SK-N-SH treated with all-trans-retinoic acid at 6 μM for 48 hours (cell line): ENCODE measurements at regions not wholly inside any gene's neighbourhood (a gene's known extent, or its start where the extent isn't known, plus 50 kb on each side); places are given as distances from the start of the nearest gene placed in this dataset.

Source experiments
- BACH2 ChIP-seq: fragments of 250-450 bp; sonication (Bioruptor Pico); IDR thresholded peaks from 2 replicates; pipeline ENCODE4 v1.9.0; 2021; ENCODE audit warnings: mild to moderate bottlenecking, borderline replicate concordance
- ZFP30 ChIP-seq: fragments of 450-650 bp; formaldehyde crosslinking; IDR thresholded peaks from 2 replicates; pipeline ENCODE4 v1.5.0; 2022; ENCODE audit warnings: mild to moderate bottlenecking, moderate library complexity
- ZNF565 ChIP-seq: fragments of 450-650 bp; formaldehyde crosslinking; conservative IDR thresholded peaks from 2 replicates; pipeline ENCODE4 v1.5.0; 2020; ENCODE audit warnings: low read depth, mild to moderate bottlenecking, moderate library complexity
- ZNF8 ChIP-seq: fragments of 450-650 bp; formaldehyde crosslinking; IDR thresholded peaks from 2 replicates; pipeline ENCODE4 v1.5.0; 2020; ENCODE audit warnings: mild to moderate bottlenecking, moderate library complexity
- TF ChIP-seq, protein P1 (sequence below): fragments of 250-450 bp; sonication (Bioruptor Pico); IDR thresholded peaks from 2 replicates; pipeline ENCODE4 v1.8.0; 2021; ENCODE audit warnings: low read depth, mild to moderate bottlenecking, moderate library complexity, borderline replicate concordance

DNA sequence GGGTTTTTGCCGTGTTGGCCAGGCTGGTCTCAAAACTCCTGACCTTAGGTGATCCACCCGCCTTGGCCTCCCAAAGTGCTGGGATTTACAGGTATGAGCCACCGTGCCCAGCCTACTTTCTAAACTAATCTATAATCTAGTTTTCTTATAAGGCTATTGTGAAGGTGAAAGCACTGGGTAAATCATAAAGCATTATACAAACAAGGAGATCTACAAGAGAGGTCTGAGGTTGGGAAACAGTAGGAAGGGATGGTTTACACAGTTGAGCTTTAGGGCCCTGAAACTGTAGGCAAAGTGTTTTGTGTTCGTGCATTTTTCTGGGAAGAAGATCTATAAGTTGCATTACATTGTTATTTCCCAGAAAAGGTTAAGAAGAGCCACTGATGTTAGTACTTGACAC is 84.9 kb upstream of the MED13 start:
- TF ChIP-seq ZNF8 (CRISPR knock-in tag) (no peak), ZNF565 (CRISPR knock-in tag) (no peak), BACH2 (CRISPR knock-in tag) (no peak), ZFP30 (no peak)
- TF ChIP-seq, protein P1, sequence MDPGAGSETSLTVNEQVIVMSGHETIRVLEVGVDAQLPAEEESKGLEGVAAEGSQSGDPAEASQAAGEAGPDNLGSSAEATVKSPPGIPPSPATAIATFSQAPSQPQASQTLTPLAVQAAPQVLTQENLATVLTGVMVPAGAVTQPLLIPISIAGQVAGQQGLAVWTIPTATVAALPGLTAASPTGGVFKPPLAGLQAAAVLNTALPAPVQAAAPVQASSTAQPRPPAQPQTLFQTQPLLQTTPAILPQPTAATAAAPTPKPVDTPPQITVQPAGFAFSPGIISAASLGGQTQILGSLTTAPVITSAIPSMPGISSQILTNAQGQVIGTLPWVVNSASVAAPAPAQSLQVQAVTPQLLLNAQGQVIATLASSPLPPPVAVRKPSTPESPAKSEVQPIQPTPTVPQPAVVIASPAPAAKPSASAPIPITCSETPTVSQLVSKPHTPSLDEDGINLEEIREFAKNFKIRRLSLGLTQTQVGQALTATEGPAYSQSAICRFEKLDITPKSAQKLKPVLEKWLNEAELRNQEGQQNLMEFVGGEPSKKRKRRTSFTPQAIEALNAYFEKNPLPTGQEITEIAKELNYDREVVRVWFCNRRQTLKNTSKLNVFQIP = no peak
